ENCODE measurements at regions not wholly inside any gene's neighbourhood (a gene's known extent, or its start where the extent isn't known, plus 50 kb on each side); places are given as distances from the start of the nearest gene placed in this dataset.

DNA sequence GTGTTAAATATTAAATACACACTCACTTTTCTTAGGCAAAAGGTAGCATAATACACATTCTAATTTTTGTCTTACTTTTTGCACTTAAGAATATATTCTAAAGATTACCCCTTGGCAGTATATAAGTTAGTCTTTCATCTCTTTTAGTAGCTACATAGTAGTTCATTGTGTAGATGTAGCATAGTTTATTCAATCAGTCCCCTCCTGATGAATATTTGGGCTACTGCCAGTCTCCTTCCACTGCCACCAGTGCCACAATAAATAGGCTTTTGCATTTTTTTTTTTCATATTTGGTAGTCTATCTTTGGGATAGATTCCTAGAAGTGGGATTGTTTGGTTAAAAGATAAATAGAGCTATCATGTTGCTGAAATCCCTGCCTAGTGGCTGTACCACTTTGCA, 388.8 kb upstream of the RUNX1 start:
- TF ChIP-seq, protein P1, sequence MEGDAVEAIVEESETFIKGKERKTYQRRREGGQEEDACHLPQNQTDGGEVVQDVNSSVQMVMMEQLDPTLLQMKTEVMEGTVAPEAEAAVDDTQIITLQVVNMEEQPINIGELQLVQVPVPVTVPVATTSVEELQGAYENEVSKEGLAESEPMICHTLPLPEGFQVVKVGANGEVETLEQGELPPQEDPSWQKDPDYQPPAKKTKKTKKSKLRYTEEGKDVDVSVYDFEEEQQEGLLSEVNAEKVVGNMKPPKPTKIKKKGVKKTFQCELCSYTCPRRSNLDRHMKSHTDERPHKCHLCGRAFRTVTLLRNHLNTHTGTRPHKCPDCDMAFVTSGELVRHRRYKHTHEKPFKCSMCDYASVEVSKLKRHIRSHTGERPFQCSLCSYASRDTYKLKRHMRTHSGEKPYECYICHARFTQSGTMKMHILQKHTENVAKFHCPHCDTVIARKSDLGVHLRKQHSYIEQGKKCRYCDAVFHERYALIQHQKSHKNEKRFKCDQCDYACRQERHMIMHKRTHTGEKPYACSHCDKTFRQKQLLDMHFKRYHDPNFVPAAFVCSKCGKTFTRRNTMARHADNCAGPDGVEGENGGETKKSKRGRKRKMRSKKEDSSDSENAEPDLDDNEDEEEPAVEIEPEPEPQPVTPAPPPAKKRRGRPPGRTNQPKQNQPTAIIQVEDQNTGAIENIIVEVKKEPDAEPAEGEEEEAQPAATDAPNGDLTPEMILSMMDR (IDR thresholded peaks at IDR 0.05; ENCODE audit: extremely low read depth in 1 of 2, insufficient read depth in 1 of 2, low read depth in 1 of 2, low read length in 2 of 2) = no peak
- no peak for TF ChIP-seq EZH2 (IDR thresholded peaks at IDR 0.05; ENCODE audit: borderline replicate concordance, low read depth, low read length, severe bottlenecking)
- no peak for TF ChIP-seq POLR2A (IDR thresholded peaks at IDR 0.05; ENCODE audit: low read depth, low read length)
- TF ChIP-seq, protein P2, sequence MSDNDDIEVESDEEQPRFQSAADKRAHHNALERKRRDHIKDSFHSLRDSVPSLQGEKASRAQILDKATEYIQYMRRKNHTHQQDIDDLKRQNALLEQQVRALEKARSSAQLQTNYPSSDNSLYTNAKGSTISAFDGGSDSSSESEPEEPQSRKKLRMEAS (IDR thresholded peaks at IDR 0.05; ENCODE audit: insufficient read depth, insufficient read length) = no peak
- TF ChIP-seq POLR2AphosphoS5 (IDR thresholded peaks at IDR 0.05; ENCODE audit: insufficient read depth, low read depth, low read length) = no peak
- no peak for TF ChIP-seq MYC (IDR thresholded peaks at IDR 0.05; ENCODE audit: low read depth, low read length)

All from endothelial cell of umbilical vein (primary cell).